ENCODE measurements at regions not wholly inside any gene's neighbourhood (a gene's known extent, or its start where the extent isn't known, plus 50 kb on each side); places are given as distances from the start of the nearest gene placed in this dataset.

- TF ChIP-seq EZH2 (optimal IDR thresholded peaks at IDR 0.05; ENCODE audit: low read depth, low read length): no peak
- TF ChIP-seq CTCF (IDR thresholded peaks at IDR 0.05; ENCODE audit: low read length): no peak
Measured at GRCh38 chr17:73947281-73947965, 256.1 kb upstream of the RPL38 start.

Data from MM.1S (cell line).